Right lobe of liver (tissue), 4 donors: ENCODE measurements at regions not wholly inside any gene's neighbourhood (a gene's known extent, or its start where the extent isn't known, plus 50 kb on each side); places are given as distances from the start of the nearest gene placed in this dataset.

ENCODE experiments used
- POLR2A ChIP-seq: fragments of 450-650 bp; IDR thresholded peaks from one replicate; pipeline ENCODE4 v1.6.1; 2017; ENCODE audit warnings: antibody characterized with exemption, mild to moderate bottlenecking
- TF ChIP-seq, protein P1 (sequence below), 4 donors: fragments of 200-600 bp in 3 of 4; fragments of 450-650 bp in 1 of 4; IDR thresholded peaks; one replicate each; pipeline versions ENCODE4 v1.5.1 to v1.8.0; 2016 to 2022; ENCODE audit warnings: antibody characterized with exemption in 4 of 4, mild to moderate bottlenecking in 2 of 4
- donor health status: DM: no; HTN: no; CAD: no.
- donor health status: DM: no; HTN: no; CAD: no.
- donor health status: DM: no; HTN: yes; CAD: no.

DNA sequence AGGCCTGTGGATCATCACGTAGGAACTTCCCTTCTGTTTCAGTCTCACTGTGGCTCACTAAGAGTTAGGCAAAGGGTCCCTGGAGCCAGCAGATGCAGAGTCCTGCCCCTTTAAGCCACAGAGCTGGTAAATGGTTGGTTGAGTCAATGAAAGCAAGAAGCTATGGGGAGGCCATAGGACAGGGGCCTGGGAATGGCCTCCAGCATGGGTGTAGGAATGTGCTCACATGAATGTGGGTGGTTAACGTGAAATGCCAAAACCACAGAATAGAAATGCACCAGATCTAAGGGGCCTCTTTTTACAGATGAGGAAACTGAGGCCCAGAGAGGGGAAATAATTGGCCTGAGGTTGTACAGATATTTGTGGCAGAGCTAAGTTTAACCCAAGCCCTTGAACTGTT lies 150.3 kb downstream of the TLE3 start:
- TF ChIP-seq, protein P1, sequence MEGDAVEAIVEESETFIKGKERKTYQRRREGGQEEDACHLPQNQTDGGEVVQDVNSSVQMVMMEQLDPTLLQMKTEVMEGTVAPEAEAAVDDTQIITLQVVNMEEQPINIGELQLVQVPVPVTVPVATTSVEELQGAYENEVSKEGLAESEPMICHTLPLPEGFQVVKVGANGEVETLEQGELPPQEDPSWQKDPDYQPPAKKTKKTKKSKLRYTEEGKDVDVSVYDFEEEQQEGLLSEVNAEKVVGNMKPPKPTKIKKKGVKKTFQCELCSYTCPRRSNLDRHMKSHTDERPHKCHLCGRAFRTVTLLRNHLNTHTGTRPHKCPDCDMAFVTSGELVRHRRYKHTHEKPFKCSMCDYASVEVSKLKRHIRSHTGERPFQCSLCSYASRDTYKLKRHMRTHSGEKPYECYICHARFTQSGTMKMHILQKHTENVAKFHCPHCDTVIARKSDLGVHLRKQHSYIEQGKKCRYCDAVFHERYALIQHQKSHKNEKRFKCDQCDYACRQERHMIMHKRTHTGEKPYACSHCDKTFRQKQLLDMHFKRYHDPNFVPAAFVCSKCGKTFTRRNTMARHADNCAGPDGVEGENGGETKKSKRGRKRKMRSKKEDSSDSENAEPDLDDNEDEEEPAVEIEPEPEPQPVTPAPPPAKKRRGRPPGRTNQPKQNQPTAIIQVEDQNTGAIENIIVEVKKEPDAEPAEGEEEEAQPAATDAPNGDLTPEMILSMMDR (IDR thresholded peaks at IDR 0.05) = no peak
- TF ChIP-seq POLR2A = no peak
